ENCODE measurements at regions not wholly inside any gene's neighbourhood (a gene's known extent, or its start where the extent isn't known, plus 50 kb on each side); places are given as distances from the start of the nearest gene placed in this dataset.

- DNase-seq (ENCODE audit: low read depth, low spot score) = no peak
These were observed 52.0 kb upstream of the NTF3 start for GRCh38 chr12:5379749-5380496.
